Hematopoietic multipotent progenitor cell treated with erythropoietin and hydrocortisone succinate and interleukin-3 and kit ligand, for 17 days (in vitro differentiated cells): ENCODE measurements at regions not wholly inside any gene's neighbourhood (a gene's known extent, or its start where the extent isn't known, plus 50 kb on each side); places are given as distances from the start of the nearest gene placed in this dataset.
"Not testable (repeated sequence)": the region's sequence is repeated elsewhere in the genome, so short reads cannot be mapped to it uniquely, and the experiment has no call there.

Source experiments
- DNase-seq: peaks from one replicate; pipeline ENCODE4 v3.0.0-alpha.2; 2015; ENCODE audit warnings: low spot score

DNA sequence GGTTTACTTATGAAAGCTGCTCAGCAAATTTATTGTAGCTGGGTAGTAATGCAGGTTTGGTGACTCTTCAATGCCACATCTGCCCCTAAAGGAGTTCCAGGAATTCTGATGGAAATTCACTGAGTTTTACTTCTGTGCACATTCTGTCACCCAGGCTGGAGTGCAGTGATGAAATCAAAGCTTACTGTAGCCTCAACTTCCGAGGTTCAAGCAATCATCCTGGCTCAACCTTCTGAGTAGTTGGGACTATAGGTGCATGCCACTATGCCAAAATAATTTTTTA lies 150.6 kb upstream of the RUNX1 start:
- DNase-seq: no peak

DNA sequence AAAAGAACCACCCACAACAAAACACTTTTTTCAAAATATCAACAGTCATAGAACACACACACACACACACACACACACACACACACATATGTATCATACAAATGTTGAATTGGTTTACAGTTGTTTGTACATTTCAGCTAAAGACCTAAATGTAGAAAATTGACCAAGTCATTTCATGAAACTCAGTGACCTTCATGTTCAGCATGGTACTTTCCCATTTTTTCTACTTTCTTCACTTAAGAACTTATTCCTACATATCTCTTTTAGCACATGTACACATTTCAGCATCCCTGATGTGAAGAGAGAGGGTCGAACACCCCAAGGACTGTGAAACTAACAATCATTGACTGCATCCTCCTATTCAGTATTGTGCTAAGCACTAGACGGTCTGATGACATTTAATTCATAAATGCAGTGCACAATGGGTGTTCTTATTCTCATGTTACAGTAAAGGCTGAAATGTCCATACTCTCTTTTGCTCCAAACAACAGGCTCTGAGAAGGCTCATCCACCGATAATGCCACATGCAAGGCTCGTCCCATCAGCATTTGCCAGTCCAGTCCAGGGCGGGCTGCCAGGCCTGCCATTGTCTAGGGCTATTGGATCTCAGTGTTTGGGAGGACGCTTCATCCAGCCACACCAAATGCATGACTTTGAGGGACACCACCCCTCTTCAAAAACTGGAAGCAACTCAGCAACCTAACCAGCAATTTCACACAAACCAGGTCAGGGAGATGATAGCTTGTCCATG lies 150.1 kb upstream of the RUNX1 start:
- no peak for DNase-seq

DNA sequence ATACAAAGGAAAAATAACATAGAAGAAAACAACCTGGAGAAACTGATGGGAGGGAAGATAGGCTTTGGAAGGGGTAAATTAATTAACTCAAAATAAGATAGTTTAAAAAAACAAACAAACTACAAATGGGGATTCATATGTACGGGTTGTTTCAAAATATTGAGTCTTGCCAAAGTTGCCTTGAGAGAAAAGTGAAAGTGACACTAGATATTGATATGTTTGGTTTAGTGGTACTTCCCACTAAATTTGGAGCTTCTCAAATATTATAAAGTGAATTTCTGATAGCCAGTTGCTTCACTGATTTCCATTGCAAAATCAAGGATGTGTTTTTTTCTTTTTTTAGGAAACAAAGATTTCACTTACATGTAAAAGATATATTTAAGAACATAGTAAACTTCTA lies 149.5 kb upstream of the RUNX1 start:
- DNase-seq: no peak

DNA sequence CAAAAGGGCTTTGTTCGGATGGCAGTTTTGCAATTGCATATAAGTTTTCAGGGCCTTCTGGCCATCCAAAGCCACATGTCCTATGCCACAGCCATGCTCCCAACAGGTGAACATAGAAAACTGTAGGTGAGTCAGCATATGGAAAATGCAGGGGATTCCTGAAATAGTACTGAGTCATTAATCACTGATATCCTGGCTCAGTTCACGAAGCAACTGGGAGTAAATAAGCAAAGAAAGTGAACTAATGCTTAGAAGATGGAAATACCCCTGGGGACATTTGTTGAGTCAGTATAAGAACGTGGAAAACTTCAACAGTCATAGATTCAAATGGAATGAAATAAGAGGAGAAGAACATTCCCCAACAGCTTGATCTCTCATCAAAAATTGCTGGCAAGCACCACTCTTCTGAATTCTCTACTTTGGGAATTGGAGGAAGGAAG lies 148.9 kb upstream of the RUNX1 start:
- no peak for DNase-seq

DNA sequence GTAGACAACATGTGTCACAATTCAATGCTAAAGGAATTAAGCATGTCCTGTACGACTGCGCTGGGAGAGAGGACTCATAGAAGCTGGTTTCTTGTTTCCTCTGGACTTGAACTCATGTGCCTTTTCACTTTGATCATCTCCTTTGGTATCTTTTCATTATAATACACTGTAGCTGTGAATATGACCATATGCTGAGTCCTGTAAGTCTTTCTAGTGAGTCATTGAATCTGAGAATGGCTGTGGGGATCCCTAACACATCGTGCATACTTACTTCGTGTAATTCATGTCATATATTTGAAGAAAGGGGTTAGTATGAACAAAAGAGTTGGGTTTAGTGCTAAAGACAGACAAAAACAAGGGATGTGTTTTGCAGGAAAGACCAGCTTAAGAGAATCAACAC lies 148.1 kb upstream of the RUNX1 start:
- no peak for DNase-seq

DNA sequence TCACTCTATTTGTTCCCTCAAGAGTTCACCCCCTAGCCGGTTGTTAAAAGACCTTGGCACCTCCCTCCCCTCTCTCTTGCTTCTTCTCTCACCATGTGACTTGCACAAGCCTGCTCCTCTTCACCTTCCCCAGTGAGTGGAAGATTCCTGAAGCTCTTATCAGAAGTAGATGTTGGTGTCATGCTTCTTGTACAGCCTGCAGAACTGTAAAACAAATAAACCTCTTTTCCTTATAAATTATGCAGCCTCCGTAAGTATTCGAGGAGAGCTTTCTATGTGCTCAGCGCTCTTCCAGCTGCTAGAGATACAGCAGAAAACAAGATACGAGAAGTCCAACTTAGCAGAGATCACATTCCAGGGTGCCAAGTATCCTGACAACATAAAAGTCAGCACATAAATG lies 147.0 kb upstream of the RUNX1 start:
- no peak for DNase-seq

DNA sequence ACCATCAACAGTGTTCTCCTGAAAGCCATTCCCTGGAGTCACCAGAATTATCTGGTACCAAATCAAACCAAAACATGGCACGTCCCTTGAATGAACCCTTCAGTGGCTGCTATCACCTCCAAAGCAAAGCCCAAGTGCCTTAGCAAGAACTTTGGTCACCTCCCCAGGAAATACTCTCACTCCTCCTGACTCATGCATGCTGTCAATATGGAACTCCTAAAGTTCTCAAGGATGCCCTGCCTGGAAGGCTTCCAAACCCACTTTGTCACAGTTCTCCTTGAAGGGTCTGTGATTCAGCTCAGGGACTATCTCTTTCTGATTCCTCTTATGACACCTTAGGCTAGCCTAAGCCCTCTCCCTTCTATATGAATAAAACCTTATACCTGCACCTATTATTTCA lies 146.1 kb upstream of the RUNX1 start:
- no peak for DNase-seq

DNA sequence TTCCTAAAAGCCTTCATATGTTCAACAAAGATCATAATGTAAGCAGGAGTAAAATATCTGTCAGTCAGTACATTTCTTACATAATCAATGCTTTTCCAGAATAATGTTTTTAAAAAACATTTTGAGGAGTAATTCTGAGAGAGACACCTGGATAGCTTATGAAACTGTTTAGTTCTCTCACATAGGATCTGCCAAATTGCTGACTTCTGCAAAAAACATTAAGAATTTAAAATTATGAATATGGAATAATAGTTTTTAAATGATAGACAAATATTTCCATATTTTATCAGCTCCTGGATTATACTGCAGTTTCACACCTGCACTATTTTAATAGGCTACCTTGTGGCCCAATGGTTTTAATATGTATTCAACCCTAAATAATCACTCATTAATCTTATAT lies 142.7 kb upstream of the RUNX1 start:
- DNase-seq: no peak

DNA sequence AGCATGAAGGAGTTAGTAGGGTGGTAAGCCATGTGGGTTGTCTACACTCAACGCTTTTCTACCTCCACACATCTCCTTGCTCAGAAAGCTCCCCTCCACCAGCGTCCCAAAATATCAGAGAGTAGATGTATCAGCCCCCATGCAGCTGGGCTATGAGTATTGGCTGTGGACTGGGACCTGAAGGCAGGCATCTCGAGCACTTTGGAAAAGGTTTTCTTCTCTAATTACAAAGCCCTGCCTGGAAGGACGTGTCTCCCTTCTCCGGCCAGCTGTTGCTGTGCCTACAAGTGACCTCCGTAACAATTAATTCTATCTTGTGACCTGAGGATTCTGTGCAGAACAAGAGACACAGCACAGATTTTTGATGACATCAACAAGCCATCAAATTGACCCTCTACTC lies 142.0 kb upstream of the RUNX1 start:
- DNase-seq: no peak

DNA sequence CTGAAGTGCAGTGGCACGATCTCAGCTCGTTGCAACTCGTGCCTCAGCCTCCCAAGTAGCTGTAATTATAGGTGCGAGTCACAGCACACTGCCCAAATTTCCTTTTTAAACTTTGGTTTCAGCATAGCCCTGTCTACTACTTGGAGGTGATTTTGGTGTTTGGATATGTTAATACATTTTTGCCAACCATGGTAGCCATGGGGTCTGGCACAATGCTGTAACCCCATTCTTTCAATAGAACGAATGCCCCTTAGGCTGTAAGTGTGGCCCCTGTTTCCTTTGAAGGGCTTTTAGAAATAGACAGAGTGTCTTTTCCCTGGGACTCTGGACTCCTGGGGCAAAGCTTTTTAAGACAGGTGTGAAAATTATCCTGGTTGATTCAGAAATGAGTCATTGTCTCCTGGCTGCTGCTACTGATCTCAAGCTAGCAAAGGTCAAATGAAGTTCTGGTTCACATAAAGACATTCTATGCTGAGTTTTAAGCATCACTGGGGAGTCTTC lies 141.1 kb upstream of the RUNX1 start:
- DNase-seq: no peak

DNA sequence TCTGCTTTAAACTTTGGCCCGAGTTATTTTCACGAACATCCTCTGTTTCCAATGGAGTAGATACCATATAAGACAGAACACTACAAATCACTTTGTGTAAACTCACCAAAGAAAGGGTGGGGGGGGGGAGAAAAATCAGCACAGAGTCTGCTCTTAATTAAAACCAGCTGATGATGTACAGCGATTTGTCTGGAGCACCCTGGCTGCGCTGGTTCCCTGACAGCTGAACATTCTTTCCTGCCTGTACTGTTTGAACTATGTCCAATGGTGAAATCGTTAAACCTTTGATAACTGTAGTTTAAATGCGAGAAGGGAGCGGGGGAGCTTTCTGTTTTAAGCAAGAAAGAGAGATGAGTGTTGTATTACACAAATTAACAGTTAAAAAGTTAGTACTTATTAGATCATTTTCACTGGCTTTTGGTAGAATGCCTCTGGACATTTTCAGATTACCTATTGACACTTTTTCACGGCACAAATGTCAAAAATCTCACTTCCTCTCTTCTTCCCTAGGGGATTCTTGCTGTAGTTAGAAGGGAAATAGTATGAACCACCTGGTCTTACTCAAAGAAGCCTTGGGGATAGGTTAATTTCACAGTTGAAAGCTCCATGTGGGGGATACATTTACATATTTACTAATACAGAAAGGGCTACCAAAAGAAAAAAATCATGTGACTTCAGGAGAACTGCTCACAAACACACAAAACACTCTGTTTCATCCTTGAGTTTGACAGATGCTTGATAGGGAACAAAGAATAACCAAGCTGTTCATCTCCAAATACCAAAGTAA lies 140.2 kb upstream of the RUNX1 start:
- no peak for DNase-seq

DNA sequence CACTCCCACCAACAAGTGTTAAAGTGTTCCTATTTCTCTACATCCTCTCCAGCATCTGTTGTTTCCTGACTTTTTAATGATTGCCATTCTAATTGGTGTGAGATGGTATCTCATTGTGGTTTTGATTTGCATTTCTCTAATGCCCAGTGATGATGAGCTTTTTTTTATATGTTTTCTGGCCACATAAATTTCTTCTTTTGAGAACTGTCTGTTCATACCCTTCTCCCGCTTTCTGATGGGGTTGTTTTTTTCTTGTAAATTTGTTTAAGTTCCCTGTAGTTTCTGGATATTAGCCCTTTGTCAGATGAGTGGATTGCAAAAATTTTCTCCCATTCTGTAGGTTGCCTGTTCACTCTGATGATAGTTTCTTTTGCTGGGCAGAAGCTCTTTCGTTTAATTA lies 134.3 kb upstream of the RUNX1 start:
- DNase-seq: not testable (repeated sequence)

DNA sequence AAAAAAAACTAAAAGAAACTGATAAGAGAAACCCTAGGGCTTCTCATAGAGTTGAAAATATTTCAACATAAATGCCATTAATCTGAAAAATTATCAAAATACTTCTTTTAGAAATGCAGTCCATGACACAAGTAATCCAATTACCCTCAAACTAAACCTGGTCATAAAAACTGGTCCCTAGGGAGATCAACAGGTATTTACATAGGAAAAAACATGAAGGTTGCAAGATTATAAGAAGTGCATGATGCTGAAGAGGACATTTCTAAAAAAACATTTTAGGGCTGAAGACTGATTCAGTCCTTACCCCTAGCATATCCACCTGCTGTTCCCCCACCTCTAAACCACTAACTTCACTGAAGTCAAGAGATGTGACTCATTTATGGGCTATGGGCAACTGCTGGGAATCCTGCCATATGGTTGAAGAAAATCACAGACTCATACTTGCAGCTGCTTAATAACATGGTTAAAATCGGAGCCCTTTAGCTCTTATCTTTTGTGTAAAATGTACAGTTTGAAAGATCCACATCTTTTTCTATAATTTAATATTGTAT lies 131.0 kb upstream of the RUNX1 start:
- DNase-seq: no peak

DNA sequence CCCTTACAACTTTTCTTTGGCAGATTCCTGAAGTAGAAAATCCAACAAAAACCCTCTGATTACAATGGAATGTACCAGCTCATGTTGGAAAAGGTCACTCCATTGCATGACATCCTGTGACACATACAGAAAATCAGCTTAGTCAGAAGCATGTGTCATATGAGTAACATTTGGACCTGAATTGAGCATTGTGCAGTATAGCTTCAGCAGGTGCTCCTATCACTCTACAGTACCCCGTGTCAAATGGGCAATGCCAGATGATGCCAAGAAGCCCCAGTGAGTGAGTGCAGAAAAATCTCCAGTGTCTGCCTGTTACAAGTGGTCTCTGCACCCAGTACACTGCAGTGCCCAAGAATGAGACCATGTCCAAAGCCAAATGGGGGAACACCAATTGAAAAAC lies 129.7 kb upstream of the RUNX1 start:
- DNase-seq: no peak

DNA sequence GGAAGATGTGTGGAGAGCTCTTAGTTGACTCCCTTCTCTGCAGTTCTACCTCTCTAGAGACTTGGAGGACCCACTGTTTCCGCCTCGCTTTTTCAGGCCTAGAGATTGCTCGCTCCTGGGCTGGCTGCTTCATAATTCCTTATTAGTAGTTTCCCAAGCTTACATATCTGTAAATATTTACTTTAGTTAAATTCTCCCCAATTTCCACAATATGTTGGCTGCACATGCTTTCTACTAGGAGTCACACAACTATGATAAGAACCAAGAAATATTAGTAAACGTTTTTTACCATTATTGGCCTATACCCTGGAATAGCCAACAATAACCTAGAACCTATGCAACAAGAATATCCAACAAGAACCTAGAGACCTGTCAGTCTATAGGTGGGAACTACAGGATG lies 129.0 kb upstream of the RUNX1 start:
- no peak for DNase-seq

DNA sequence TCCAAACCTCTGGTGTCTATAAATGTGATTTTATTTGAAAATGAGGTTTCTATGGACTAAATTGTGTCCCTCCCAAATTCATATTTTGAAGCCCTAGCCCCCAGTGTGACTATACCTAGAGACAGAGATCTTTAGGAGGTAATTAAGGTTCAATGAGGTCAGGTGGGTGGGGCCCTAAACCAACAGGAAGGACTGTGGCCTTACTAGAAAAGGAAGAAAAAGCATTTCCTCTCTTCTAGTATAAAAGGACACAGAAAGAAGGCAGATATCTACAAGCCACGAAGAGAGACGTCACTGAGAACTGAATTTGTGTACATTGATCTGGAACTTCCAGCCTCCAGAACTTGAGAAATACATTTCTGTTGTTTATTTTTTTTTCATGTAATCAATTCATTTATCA lies 123.1 kb upstream of the RUNX1 start:
- no peak for DNase-seq

DNA sequence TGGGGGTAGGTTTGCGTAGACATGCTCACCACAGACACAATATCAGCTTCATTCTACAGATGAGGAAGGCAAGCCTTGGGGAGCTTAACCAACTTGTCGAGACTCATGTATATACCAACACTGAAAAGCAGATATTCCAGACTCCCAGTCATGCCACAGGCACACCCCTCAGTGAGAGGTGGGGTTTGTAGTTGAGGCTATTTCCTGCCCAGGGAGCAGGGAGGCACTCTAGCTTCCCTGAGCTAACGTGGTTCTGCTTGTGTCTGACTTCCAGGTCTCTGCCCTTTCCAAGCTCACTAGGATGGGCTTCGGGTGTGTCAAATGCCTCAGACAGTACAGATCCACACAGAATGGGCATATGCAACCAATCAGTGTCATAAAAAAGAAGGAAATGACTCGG lies 122.3 kb upstream of the RUNX1 start:
- DNase-seq: no peak

DNA sequence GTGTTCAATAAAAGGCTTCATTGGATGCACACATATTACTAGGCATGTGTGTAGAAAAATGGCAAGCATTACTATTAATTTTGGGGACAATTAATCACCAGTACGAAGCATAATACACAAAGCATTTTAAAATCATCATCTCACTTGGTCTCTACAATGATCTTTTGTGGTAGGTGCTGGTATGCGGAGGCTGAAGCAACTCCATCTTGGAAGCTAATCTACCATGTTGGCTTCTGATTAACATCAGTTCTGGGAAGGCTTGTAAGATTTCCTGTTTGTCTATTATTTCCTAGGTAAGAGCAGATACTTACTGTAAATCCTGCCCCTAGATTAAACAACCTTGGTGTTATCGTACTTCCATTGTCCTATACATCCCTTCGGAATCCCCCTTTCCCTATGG lies 121.7 kb upstream of the RUNX1 start:
- no peak for DNase-seq

DNA sequence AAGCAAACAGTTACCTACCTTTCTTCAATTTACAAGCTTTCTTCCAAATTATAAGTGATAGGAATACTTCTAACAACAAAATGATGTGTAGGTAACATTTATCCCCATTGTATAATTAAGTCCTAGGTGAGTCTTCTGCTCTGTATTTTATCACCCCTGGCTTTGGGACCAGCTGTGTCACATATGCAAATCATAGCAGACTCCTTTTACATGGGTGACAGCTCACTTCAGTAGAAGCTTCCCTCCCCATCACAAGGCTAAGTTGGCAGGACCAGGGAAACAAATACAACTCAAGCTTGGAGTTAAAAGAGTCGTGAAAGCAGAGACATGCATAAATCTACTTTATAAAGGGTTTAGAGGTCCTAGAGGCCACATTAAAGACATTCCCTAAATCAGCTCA lies 121.1 kb upstream of the RUNX1 start:
- DNase-seq: no peak

DNA sequence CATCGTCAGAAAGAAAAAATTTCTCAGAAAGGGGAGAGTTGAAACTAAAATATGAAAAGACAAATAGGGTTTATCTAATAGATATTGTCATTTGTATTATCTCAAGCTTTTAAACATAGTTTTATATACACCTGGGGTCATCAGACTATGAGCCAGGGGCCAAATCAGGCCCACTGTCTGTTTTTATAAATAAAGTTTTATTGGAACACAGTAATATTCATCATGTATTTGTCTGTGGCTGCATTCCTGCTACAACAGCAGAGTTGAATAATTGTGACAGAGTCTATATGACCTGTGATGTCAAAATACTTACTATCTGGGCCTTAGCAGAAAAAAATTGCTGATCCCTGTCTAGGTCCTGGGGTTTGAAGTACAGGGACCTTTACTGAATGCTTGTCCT lies 120.5 kb upstream of the RUNX1 start:
- no peak for DNase-seq

DNA sequence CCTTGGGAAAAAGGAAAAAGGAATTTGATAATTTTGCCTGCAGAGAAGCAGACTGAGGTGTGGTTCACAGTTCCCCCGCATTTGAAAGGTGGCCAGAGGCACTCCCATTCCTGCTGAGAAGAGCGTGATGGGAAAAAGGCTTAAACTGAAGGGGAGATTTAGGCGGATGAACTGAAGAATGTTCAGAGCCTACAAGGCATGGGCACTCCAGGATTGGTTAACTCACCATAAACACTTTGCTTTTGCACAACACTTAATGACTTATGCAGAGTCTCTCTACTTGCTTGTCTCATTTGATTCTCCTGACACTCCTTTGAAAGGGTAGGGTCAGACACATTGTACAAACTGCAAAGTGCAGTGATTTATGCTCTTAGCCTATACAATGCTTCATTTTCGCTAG lies 119.6 kb upstream of the RUNX1 start:
- no peak for DNase-seq

DNA sequence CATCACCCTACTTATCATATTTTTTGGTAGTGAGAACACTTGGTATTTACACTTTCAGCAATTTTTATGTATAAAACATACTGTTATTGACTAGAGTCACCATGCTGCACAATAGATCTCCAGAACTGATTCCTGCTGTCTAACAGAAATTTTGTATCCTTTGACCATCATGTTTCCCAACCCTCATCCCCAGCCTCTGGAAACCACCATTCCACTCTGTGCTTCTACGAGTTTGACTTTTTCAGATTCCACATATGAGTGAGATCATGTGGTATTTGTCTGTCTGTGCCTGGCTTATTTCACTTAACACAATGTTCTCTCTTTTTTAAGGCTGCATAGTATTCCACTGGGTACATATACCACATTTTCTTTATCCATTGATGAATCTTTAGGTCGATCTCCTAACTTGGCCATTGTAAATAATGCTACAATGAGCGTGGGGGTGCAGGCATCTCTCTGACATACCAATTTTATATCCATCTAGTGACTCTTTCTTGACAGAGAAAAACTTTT lies 115.9 kb upstream of the RUNX1 start:
- DNase-seq: no peak

DNA sequence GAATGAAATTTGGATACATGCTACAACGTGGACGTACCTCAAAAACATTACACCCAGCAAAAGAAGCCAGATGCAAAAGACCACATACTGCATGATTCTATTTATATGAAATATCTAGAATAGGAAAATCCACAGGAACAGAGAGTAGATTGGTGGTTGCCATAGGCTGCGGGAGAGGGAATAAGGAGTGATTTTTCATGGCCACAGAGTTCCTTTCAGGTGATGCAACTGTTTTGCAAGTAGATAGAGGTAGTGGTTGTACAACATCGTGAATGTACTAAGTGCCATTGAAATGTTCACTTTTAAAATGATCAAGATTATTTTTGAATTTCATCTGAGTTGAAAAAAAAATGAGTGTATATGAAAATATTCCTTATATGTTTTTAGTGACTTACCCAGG lies 115.3 kb upstream of the RUNX1 start:
- no peak for DNase-seq
